ENCODE measurements at regions not wholly inside any gene's neighbourhood (a gene's known extent, or its start where the extent isn't known, plus 50 kb on each side); places are given as distances from the start of the nearest gene placed in this dataset.
"Not testable (repeated sequence)": the region's sequence is repeated elsewhere in the genome, so short reads cannot be mapped to it uniquely, and the experiment has no call there.

GRCh38 chr6:74357321-74357720, 661.3 kb downstream of the CD109 start:
- ChIA-PET POLR2A (ENCODE audit: low non-redundant PET) (no interaction called here), CTCF (no interaction called here)
- no peak overlapping the region for H3K27ac ChIP-seq
- TF ChIP-seq, protein P1, sequence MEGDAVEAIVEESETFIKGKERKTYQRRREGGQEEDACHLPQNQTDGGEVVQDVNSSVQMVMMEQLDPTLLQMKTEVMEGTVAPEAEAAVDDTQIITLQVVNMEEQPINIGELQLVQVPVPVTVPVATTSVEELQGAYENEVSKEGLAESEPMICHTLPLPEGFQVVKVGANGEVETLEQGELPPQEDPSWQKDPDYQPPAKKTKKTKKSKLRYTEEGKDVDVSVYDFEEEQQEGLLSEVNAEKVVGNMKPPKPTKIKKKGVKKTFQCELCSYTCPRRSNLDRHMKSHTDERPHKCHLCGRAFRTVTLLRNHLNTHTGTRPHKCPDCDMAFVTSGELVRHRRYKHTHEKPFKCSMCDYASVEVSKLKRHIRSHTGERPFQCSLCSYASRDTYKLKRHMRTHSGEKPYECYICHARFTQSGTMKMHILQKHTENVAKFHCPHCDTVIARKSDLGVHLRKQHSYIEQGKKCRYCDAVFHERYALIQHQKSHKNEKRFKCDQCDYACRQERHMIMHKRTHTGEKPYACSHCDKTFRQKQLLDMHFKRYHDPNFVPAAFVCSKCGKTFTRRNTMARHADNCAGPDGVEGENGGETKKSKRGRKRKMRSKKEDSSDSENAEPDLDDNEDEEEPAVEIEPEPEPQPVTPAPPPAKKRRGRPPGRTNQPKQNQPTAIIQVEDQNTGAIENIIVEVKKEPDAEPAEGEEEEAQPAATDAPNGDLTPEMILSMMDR (conservative IDR thresholded peaks at IDR 0.05; ENCODE audit: low read depth), result no peak
- no peak for DNase-seq (ENCODE audit: low spot score)

GRCh38 chr6:74356391-74356790, 660.4 kb downstream of the CD109 start:
- no peak overlapping the region for H3K27ac ChIP-seq
- POLR2A ChIA-PET (ENCODE audit: low non-redundant PET), result no interaction called here

DNA sequence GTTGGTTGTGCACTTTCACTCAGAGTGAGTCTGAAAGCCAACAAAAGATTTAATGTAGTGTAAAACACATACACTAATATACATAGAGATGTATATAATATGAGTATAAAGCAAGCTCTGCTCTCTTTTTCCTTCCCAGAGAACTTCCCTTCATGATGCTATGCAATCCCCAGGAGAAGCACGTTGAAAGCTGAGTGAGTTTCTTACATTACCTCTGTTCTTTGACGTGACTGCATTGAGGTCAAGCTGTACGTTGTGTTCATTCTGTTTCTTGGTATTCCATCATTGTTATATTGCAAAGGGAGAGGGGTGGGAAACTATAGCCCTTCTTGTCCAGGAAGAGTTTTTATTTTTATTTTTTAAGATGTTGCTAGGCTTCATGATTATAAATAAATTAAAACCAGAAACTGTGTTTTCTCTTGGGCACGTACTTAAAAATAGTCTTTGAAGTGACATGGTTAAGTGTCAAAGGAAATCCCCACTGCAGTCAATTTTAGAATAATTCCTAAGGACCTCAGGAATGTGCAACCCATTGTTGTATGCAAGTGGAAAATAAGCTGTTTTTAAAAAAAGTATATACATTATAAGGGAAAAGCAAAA, 651.0 kb downstream of the CD109 start:
- ChIA-PET POLR2A (ENCODE audit: low non-redundant PET) (no interaction called here), CTCF (interaction anchor here (1.1 kb wide), 1 partner anchor 229 kb away, joined by 4 read pairs; no protein-coding TSS in a partner anchor)
- no peak for DNase-seq (ENCODE audit: low spot score)
- H3K27ac ChIP-seq, result no peak overlapping the region
- TF ChIP-seq, protein P1 (conservative IDR thresholded peaks at IDR 0.05; ENCODE audit: low read depth), result no peak

More at GRCh38 chr6:74356391-74356790, 660.4 kb downstream of the CD109 start:
- peak; percentile 8 for DNase-seq (ENCODE audit: low spot score)
- TF ChIP-seq, protein P1 (conservative IDR thresholded peaks at IDR 0.05; ENCODE audit: low read depth), result no peak
- CTCF ChIA-PET, result interaction anchor here (0.7 kb wide), 1 partner anchor 387 kb away, joined by 3 read pairs; no protein-coding TSS in a partner anchor

GRCh38 chr6:74343804-74344203, 647.8 kb downstream of the CD109 start:
- ChIA-PET CTCF (interaction anchor here (0.6 to 1.5 kb wide), 5 partner anchors 249 to 1864 kb away, joined by 4 to 5 read pairs (median 5); no protein-coding TSS in a partner anchor), POLR2A (ENCODE audit: low non-redundant PET) (no interaction called here)
- TF ChIP-seq, protein P1 (conservative IDR thresholded peaks at IDR 0.05; ENCODE audit: low read depth), result peak; percentile 36
- DNase-seq (ENCODE audit: low spot score), result peak; percentile 10
- H3K27ac ChIP-seq, result no peak overlapping the region

- DNase-seq (ENCODE audit: low spot score); POLR2A ChIA-PET (ENCODE audit: low non-redundant PET); H3K27ac ChIP-seq: not testable (repeated sequence)
- CTCF ChIA-PET, result interaction anchor here (0.6 to 1.5 kb wide), 4 partner anchors 248 to 1864 kb away, joined by 4 to 5 read pairs (median 5); no protein-coding TSS in a partner anchor
Measured at GRCh38 chr6:74343321-74343720, 647.3 kb downstream of the CD109 start.

DNA sequence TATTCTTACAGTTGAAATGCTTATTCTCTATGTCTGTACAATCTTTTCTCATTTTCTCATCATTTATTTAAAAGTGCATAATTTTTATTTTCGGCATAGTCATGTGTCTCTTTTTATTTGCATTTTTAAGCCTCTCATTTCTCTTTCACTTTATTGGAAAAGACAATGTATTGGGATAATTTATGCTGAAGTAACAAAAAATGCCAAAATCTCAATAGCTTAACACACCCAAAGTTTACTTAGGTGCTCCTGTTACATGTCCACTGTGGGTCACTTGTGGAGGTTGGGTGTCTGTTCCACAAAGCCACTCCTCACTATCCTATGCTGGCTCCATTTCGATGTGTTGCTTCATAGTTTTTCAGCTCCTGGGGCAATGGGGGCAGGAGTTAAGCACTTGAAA, 638.7 kb downstream of the CD109 start:
- H3K27ac ChIP-seq, result no peak overlapping the region
- POLR2A ChIA-PET (ENCODE audit: low non-redundant PET), result no interaction called here
- DNase-seq (ENCODE audit: low spot score), result no peak
- CTCF ChIA-PET, result no interaction called here
- TF ChIP-seq, protein P1 (conservative IDR thresholded peaks at IDR 0.05; ENCODE audit: low read depth), result no peak

DNA sequence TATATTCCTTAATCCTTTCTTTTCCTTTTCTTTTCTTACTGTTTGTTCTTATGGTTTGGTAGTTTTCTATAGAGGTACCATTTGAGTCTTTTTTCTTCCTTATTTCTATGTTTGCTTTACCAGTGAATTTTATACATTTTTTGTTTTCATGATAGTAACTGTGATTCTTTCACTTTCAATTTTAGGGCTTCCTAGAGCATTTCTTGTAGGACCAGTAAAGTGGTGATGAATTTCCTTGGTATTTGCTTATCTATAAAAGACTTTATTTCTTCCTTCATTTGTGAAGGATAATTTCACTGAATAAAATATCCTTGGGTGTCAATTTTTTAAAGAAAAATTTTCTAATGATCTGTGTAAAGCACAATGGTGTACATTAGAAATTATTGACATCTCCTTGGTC, 637.4 kb downstream of the CD109 start:
- no peak overlapping the region for H3K27ac ChIP-seq
- CTCF ChIA-PET, result interaction anchor here (0.8 kb wide), 1 partner anchor 870 kb away, joined by 3 read pairs; no protein-coding TSS in a partner anchor
- TF ChIP-seq, protein P1 (conservative IDR thresholded peaks at IDR 0.05; ENCODE audit: low read depth), result no peak
- POLR2A ChIA-PET (ENCODE audit: low non-redundant PET), result no interaction called here
- no peak for DNase-seq (ENCODE audit: low spot score)
